DND-41 (cell line): ENCODE measurements at regions not wholly inside any gene's neighbourhood (a gene's known extent, or its start where the extent isn't known, plus 50 kb on each side); places are given as distances from the start of the nearest gene placed in this dataset.

Experiments used
- EZH2 ChIP-seq: IDR thresholded peaks from 3 replicates; pipeline ENCODE4 v1.6.1; 2012; ENCODE audit warnings: borderline replicate concordance, low read depth, mild to moderate bottlenecking, moderate library complexity, low read length, inconsistent platforms; ENCODE audit not compliant: severe bottlenecking
- TF ChIP-seq, protein P1 (sequence below): IDR thresholded peaks from 2 replicates; pipeline ENCODE4 v1.5.1; 2012; ENCODE audit warnings: borderline replicate concordance, low read length, moderate library complexity, mild to moderate bottlenecking; ENCODE audit not compliant: poor library complexity, severe bottlenecking; ENCODE audit errors: extremely low read depth

GRCh38 chr2:225274751-225275150, 124.8 kb upstream of the NYAP2 start:
- TF ChIP-seq, protein P1, sequence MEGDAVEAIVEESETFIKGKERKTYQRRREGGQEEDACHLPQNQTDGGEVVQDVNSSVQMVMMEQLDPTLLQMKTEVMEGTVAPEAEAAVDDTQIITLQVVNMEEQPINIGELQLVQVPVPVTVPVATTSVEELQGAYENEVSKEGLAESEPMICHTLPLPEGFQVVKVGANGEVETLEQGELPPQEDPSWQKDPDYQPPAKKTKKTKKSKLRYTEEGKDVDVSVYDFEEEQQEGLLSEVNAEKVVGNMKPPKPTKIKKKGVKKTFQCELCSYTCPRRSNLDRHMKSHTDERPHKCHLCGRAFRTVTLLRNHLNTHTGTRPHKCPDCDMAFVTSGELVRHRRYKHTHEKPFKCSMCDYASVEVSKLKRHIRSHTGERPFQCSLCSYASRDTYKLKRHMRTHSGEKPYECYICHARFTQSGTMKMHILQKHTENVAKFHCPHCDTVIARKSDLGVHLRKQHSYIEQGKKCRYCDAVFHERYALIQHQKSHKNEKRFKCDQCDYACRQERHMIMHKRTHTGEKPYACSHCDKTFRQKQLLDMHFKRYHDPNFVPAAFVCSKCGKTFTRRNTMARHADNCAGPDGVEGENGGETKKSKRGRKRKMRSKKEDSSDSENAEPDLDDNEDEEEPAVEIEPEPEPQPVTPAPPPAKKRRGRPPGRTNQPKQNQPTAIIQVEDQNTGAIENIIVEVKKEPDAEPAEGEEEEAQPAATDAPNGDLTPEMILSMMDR = no peak
- TF ChIP-seq EZH2 = no peak
